ENCODE measurements at regions not wholly inside any gene's neighbourhood (a gene's known extent, or its start where the extent isn't known, plus 50 kb on each side); places are given as distances from the start of the nearest gene placed in this dataset.

DNA sequence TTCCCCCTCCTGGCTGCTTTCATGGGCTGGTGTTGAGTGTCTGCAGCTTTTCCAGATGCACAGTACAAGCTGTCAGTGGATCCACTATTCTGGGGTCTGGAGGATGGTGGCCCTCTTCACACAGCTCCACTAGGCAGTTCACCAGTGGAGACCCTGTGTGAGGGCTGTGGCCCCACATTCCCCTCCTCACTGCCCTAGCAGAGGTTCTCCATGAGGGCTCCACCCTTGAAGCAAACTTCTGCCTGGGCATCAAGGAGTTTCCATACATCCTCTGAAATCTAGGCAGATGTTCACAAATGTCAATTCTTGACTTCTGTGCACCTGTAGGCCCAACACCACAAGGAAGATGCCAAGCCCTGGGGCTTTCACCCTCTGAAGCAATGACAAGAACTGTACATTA is 1386.2 kb upstream of the ACVR2A start:
- DNase-seq (ENCODE audit: low read depth) = no peak
- H3K4me3 ChIP-seq (ENCODE audit: control insufficient read depth, low read depth, low read length) = no peak overlapping the region
- TF ChIP-seq, protein P1, sequence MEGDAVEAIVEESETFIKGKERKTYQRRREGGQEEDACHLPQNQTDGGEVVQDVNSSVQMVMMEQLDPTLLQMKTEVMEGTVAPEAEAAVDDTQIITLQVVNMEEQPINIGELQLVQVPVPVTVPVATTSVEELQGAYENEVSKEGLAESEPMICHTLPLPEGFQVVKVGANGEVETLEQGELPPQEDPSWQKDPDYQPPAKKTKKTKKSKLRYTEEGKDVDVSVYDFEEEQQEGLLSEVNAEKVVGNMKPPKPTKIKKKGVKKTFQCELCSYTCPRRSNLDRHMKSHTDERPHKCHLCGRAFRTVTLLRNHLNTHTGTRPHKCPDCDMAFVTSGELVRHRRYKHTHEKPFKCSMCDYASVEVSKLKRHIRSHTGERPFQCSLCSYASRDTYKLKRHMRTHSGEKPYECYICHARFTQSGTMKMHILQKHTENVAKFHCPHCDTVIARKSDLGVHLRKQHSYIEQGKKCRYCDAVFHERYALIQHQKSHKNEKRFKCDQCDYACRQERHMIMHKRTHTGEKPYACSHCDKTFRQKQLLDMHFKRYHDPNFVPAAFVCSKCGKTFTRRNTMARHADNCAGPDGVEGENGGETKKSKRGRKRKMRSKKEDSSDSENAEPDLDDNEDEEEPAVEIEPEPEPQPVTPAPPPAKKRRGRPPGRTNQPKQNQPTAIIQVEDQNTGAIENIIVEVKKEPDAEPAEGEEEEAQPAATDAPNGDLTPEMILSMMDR (IDR thresholded peaks at IDR 0.05; ENCODE audit: control insufficient read depth, insufficient read depth, low read depth, low read length, missing control alignments) = no peak

DNA sequence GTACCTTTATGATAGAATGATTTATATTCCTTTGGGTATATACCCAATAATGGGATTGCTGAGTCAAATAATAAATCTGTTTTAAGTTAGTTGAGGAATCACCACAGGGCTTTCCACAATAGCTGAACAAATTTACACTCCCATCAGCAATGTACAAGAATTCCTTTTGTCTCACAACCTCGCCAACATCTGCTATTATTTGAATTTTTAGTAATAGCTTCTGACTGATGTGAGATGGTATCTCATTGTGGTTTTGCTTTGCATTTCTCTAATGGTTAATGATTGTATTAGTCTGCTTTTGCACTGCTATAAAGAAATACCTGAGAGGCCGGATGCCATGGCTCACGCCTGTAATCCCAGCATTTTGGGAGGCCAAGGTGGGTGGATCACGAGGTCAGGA is 1387.6 kb upstream of the ACVR2A start:
- H3K4me3 ChIP-seq (ENCODE audit: control insufficient read depth, low read depth, low read length) = no peak overlapping the region
- TF ChIP-seq, protein P1 (IDR thresholded peaks at IDR 0.05; ENCODE audit: control insufficient read depth, insufficient read depth, low read depth, low read length, missing control alignments) = no peak
- no peak for DNase-seq (ENCODE audit: low read depth)

DNA sequence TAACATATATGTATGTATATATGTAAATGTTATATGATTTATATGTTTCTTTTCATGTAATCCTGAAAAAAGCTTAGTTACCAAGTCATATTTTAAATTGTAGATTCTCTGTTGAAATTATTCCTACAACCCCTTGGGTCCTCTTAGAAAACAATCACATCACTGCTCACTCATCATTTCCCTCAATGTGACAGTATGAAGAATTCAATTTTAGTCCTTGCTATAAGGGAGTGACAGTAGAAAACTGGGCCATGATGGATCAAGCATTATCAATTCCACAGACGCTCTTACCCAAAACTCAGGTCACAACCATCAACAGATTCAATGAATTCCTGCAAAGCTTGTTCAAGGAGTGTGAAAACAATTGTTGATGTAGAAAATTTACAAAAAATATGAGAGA is 1389.5 kb upstream of the ACVR2A start:
- H3K4me3 ChIP-seq (ENCODE audit: control insufficient read depth, low read depth, low read length) = no peak overlapping the region
- DNase-seq (ENCODE audit: low read depth) = no peak
- TF ChIP-seq, protein P1 (IDR thresholded peaks at IDR 0.05; ENCODE audit: control insufficient read depth, insufficient read depth, low read depth, low read length, missing control alignments) = no peak

DNA sequence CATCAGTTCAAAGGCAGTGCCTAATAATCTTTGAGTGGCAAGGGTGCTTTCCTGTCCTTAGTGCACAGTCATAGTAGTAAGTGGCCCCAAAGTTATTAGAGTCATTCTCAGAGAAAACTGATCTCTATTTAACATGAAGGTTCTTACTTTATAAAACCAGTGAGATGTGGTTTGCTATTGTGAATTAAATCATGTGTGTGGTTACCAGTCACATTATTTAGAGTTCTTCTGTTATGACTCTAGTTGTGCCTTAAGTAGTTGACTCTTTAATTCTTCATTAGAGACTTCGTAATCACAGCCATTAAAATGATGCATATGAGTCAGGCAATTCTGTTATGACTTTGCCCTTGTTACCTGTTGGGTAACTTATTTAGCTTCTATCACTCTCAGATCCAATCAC is 1392.9 kb upstream of the ACVR2A start:
- no peak overlapping the region for H3K4me3 ChIP-seq (ENCODE audit: control insufficient read depth, low read depth, low read length)
- no peak for DNase-seq (ENCODE audit: low read depth)
- TF ChIP-seq, protein P1 (IDR thresholded peaks at IDR 0.05; ENCODE audit: control insufficient read depth, insufficient read depth, low read depth, low read length, missing control alignments) = no peak

DNA sequence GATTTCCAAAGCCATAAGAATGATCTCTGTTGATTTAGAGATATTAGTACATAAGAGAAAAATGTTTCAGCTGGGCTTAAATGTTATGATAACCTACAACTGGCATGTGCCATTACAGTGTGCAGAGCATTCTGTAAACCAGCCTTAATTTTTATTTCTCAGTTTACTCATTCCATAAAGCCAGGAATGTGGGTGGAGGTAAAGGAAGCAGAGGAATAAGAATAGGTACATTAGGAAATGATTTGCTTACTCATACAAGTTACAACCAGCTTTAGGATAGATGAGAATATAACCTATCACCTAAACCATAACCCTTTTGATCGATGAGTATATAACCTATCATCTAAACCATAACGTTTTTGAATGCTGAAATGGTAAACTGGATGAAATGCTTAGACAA is 1394.7 kb upstream of the ACVR2A start:
- no peak for DNase-seq (ENCODE audit: low read depth)
- TF ChIP-seq, protein P1 (IDR thresholded peaks at IDR 0.05; ENCODE audit: control insufficient read depth, insufficient read depth, low read depth, low read length, missing control alignments) = no peak
- no peak overlapping the region for H3K4me3 ChIP-seq (ENCODE audit: control insufficient read depth, low read depth, low read length)

DNA sequence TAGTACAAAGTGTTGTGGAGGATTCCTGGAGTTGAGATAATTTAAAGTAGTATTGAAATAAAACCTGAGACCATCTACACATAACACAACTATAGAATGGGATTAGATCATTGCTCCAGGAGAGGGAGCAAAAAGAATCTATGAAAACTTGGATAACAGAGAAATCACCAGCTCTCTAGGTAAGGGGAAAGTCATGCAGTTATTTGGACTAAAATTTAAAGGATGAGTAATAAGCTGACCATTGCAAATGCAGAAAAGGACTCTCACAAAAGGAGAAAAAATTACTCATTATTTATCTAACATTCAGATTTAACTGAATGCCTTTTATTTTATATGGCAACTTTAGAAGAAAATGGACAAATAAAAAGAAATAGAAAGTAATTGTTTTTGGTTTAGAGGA is 1399.8 kb upstream of the ACVR2A start:
- no peak overlapping the region for H3K4me3 ChIP-seq (ENCODE audit: control insufficient read depth, low read depth, low read length)
- no peak for DNase-seq (ENCODE audit: low read depth)
- TF ChIP-seq, protein P1 (IDR thresholded peaks at IDR 0.05; ENCODE audit: control insufficient read depth, insufficient read depth, low read depth, low read length, missing control alignments) = no peak

DNA sequence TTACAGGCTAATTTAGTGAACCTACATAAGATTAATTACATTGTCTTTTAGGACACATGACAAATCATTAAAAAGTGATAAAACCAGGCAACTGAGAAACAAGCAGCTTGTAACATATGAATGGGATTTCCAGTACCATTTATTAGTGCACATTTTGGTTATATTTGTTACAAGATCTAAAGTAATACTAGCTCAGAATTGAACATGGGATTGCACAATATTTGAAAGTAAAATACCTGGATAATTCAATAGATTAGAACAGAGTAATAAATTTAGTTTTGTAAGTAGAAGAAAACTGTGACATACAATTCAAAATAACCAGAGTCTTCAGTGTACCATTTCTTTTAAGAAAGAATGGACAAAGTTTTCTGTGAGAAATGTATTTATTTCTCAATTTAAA is 1400.7 kb upstream of the ACVR2A start:
- no peak for DNase-seq (ENCODE audit: low read depth)
- no peak overlapping the region for H3K4me3 ChIP-seq (ENCODE audit: control insufficient read depth, low read depth, low read length)
- TF ChIP-seq, protein P1 (IDR thresholded peaks at IDR 0.05; ENCODE audit: control insufficient read depth, insufficient read depth, low read depth, low read length, missing control alignments) = no peak
